Fibroblast of upper back skin (primary cell): ENCODE measurements at regions not wholly inside any gene's neighbourhood (a gene's known extent, or its start where the extent isn't known, plus 50 kb on each side); places are given as distances from the start of the nearest gene placed in this dataset.

ENCODE experiments used
- DNase-seq: peaks from one replicate; pipeline ENCODE4 v3.0.0-alpha.2; 2013

DNA sequence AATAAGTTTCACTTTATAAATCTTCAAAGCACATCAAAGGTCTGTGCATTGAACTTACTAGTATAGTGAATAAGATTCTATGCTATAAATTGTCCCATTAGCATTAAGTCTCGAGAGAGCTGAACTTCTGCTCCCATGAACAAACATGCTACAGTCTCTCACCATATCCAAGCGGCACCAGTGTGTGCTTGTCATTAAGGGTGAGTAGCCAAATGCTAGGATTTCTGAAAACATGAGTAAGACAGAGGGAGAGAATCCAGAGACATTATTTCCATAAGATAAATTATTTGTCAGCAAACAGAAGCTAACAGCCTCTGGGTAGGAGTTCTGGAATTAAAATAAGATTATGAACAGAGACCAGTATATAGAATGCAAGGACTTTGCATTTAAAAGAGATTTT is 2882.5 kb downstream of the PCDH9 start:
- DNase-seq: peak; percentile 47

DNA sequence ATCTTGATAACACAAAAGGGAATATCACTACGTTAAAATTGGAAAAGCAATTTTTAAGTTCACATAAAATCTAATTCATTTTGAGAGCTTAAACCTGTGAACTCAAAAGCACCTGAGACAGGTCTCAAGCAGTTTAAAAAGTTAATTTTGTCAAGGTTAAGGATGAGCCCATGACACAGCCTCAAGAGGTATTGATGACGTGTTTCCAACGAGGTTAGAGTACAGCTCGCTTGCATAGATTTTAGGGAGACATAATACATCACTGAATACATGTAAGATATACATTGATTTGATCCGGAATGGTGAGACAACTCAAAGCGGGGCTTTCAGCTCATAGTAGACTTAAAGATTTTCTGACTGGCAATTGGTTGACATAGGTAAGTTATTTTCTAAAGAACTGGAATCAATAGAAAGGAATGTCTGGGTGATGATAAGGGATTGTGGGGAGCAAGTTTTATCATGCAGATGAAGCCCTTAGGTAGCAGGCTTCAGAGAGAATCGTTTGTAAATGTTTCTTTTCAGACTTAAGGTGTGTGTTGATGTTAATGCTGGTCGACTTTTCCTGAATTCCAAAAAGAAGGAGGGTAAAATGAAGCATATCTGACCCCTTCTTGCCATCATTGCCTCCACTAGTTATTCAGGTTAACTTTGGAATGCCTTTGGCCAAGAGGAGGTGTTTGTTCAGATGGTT is 2890.6 kb downstream of the PCDH9 start:
- no peak for DNase-seq

DNA sequence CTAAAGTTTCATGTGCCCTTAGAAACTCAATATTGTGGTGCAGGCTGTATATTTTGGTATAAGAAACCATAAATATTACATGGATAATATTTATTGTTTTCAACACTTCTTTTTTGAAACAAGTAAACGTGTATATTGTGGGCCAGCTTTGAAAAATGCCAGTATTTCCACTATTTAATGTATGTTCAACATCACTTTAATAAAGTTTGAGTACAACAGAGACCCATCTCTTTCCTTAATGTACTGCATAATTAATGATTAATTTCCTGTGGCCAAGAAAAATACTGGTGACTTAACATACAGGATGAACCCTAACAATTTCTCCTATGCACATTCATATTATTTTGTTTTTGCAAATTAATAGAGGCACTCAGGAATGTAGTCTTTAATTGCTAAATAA is 2891.5 kb downstream of the PCDH9 start:
- no peak for DNase-seq

GRCh38 chr13:64333888-64334287 is 2896.2 kb downstream of the PCDH9 start:
- DNase-seq: no peak

DNA sequence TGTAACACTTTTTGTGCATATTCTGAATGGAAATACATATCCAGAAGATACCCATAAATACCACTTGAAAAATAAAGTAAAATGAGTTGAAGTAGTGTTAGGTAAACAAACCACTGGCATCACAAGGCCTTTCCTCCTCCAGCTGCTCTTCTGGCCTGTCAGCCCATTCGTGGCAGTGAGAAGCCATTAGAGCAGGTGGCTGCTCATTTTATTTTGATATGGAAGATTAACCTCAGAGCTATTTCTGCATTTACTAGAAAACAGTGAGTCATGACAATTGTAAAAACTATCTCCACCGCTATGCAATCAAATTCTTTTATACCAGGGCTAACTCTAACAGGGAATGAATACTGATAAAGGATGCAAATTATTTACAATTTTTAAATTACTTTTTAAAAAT is 2898.1 kb downstream of the PCDH9 start:
- DNase-seq: no peak

GRCh38 chr13:64327505-64328194 is 2902.5 kb downstream of the PCDH9 start:
- DNase-seq: peak; percentile 21

DNA sequence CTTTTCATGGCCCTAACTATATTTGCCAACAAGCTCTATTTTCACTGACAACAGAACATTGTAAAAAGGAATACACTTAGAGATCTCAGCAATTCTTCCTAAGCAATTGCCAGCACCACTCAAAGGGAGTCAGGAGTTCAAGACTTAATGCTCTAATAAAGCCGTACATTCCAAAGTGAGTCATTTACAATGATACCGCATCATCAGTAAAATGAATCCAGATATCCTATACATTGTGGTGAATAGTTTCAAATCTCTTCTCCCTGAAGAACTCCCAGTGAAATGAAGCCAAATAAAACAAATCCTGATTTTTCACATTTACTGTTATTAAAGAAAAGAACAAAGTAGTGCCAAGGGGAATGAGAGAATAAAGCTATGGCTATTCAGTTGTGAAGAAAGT is 2898.7 kb upstream of the PCDH20 start:
- DNase-seq: peak; percentile 89

DNA sequence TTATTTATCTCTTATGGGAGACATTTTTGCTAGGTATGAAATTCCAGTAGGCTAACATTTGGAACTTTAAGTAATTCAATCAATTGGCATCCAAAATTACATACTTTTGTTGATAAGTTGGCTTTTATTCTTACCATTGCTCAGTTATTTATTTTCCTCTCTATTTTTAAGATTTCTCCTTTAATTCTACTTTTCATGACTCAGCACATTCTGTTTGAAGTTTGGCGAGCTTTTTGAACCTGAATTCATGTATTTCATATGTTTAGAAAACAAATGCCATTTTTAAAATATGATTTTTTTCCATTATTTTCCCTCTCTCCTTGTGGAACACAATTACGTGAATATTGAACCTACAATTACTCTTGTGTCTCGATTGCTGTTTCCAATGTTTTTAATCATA is 2896.3 kb upstream of the PCDH20 start:
- DNase-seq: no peak

GRCh38 chr13:64311112-64311511 is 2895.5 kb upstream of the PCDH20 start:
- DNase-seq: no peak

DNA sequence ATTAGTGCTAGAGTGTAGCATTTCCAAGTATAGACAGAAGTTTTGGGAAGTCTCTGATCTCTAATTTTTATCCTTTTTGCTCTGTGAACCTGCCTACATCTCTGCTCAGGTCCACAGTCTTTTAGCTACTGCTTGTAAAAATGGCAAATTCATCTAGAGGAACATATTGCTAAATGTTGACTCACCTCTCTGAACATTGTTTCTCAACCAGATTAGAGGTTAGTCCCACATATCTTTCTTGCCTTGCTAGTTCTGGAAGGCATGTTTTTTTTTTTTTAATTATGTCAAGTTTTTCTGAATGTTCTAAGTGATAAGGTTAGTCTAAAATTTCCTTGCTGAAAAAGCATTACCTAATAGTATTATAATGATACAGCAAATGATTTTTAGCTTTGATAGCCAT is 2889.6 kb upstream of the PCDH20 start:
- peak; percentile 60 for DNase-seq

GRCh38 chr13:64300239-64300638 is 2884.6 kb upstream of the PCDH20 start:
- no peak for DNase-seq

- no peak for DNase-seq
These were observed 2878.3 kb upstream of the PCDH20 start for GRCh38 chr13:64293923-64294322.

DNA sequence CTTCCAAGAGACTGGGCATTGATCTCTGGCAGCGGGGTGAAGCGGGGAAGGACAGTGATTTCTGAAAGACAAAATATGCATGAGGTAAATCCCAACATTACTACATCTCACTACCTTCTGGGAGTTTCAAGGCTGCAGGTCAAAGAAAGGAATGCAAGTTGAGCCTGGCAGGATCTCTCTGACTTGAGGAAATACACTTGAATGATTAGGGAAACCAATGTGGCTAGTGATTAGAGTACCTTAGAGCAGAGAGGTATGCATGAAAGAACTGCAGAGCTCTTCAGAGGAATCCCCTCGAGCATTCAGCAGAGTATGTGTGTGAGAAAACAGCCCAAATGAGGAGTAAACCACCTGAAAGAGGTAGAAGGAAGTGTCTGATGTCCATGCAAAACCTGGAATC is 2874.1 kb upstream of the PCDH20 start:
- no peak for DNase-seq

GRCh38 chr13:64283926-64284325 is 2868.3 kb upstream of the PCDH20 start:
- DNase-seq: peak; percentile 5

GRCh38 chr13:64278493-64278892 is 2862.8 kb upstream of the PCDH20 start:
- DNase-seq: peak; percentile 81

GRCh38 chr13:64277097-64277496 is 2861.4 kb upstream of the PCDH20 start:
- no peak for DNase-seq

DNA sequence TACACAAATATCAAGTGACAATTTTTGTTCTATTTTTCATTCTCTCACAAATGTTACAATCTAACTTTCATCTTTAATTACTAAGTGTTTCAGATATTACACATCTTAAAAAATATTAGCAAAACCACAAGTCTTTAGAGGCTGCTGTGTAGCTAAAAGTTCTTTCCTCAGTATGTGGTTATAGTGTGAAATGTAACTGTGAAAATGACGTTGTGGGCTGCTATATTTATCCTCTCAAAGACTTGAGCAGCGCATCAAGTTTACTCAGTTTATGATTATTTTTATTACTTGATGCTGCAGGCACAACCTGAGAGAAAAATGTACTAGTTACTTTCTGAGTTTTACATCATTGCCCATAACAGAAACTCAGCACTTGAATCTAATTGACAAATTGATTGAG is 2860.6 kb upstream of the PCDH20 start:
- no peak for DNase-seq

DNA sequence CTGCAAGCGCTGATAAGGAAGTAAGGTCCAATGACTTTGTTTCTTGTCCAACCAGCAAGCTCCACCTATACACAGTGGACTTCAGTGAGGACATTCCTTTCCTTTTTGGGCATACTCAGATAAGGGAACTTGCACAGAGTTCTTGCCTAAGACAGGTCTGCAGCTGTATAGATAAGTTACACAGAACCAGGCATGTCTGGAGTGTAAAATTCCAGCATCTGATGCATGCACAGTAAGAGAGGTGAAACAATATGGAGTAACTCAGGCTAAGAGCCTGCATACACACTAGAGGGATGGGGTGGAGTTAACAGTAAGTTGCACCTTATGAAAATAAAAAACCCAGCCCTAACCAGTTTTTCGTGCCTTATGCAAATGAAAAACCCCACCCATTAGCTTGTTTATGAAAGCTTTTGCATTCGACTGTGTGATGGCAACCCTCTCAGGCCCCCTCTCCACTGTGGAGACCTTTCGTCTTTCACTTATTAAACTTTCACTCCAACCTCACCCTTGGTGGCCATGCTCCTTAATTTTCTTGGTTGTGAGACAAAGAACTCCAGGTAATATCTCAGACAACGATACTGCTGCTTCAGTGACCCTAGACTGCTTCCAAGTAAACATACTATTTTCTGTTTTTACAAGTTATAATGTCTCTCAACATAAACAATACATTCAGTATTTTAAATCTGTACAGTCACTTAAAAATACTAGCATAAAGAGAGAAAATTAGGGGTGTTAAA is 2859.0 kb upstream of the PCDH20 start:
- DNase-seq: peak; percentile 21

- DNase-seq: no peak
These were observed 2858.1 kb upstream of the PCDH20 start for GRCh38 chr13:64273780-64274179.

GRCh38 chr13:64272681-64273080 is 2857.0 kb upstream of the PCDH20 start:
- DNase-seq: peak; percentile 22

- DNase-seq: no peak
These were observed 2850.4 kb upstream of the PCDH20 start for GRCh38 chr13:64266024-64266423.

GRCh38 chr13:64263285-64263684 is 2847.6 kb upstream of the PCDH20 start:
- no peak for DNase-seq

DNA sequence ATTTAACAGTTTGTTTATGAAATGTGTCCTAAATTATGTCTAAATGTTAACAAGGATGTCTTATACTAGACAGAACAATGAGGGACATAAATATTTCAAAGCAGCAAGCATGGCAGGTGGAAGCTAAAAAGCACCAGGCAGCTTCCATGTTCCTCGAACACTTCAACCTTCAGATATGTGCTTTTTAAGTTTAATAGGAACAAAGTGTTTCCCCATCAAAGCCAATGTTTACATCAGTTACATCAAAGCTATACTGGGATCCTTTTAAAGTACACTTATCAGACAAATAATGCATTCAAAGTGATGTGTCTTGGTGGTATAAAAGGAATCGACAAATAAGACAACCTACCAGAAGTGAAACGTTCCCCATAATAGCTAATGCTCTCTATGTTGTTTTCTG is 2841.1 kb upstream of the PCDH20 start:
- no peak for DNase-seq

- DNase-seq: no peak
These were observed 2840.3 kb upstream of the PCDH20 start for GRCh38 chr13:64255988-64256387.
